GM12873 (cell line): ENCODE measurements at regions not wholly inside any gene's neighbourhood (a gene's known extent, or its start where the extent isn't known, plus 50 kb on each side); places are given as distances from the start of the nearest gene placed in this dataset.

Experiments
- CTCF ChIP-seq: IDR thresholded peaks from 2 replicates; pipeline ENCODE4 v1.5.1; 2012; ENCODE audit warnings: low read depth, mild to moderate bottlenecking, moderate library complexity, low read length, control low read depth; ENCODE audit not compliant: insufficient read depth; ENCODE audit errors: missing control alignments

DNA sequence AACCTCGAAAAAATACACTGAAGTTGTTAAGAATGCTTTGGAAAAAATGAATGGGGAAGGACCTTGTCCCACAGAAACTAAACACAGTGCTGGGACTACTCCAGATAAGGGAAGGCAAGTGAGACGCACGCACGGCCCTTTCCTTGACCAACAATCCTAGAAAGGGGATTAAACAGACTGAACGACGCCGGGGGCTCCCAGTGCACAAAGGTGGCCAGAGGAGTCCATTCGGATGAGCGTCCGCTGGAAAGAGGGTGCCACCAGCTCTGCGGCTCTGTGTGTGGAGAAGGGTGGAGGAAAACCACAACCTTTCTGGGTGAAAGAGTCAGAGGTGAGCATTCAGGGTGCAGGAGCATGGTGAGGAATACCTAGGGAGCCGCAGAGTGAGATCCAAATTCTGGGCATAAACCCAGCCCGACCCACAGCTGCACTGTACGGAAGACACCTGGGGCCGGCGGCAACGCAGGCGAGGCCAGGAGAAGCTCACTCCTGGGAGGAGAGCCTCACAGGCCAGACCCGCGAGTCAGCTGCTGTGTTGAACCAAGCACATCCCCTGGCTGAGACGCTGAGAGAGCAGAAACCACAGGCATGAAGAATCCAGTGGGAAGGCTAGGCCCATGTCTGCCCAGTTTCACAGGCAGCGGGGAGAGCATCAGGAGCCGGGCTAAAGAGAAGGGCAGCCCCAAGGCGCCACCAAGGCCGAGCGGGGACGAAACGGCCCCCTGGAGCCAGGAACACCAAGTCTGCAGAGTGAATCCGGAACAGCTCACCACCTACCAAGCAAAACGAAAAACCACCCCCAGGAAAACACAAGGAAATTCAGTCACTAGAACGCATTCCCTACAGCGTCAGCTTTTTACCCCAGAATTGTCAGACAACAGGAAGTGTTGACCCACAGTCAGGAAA, 177.1 kb downstream of the BRD1 start:
- no peak for TF ChIP-seq CTCF

DNA sequence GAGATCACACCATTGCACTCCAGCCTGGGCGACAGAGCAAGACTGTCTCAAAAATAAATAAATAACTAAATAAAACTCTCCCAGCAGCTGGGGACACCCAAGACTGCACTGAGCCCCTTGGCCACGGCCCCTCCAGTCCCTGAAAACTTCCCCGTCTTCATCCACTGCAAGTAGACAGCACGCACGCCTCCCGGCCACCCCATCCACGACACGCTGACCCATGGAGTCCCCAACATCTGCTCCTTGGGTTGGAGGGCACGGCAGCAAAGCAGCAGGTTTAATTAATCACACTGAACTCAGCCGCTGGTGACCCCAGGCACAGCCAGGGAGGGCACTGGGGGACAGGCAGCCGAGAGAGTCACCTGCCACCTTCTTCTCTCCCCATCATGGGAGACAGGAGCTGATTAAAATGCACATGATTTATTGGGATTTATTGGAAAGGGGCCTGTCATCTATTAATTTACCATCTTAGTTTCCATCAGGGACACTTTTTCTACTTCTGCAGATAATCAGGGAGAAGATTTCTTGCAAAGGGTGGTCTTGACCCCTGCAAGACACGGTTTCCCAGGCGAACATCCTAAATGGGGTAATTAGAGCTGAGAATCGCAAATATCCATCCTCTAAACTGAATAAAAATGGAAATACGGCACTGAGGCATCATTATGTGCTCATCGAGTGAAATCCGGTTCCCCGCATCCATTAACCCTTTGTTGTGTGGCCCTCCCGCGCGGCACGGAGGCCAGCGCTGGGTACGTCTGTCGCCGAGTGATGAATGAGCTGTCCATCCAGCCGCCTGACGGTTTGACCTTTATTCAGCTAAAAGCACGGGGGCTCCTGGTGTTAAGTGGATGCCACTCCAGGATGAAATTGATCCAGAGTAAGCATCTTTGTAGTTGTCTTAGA, 178.3 kb downstream of the BRD1 start:
- no peak for TF ChIP-seq CTCF

DNA sequence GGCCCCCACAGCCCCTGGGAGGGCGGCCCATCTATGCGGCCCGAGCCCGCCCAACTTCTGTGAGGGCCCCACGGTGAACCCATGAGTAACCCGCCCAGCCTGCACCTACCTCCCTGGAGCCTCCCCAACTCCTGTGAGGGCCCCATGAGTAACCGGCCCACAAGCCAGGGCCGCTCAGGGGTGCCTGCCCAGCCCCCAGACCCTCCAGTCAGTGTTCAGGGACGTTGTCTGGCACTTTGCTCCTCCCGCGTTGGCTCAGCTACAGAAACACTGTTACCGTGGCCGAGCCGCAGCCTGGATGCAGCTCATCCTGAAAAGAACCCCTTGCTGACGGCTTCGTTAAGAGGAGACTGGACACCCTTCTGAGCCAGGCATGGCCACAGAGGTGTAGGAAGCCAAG, 179.6 kb downstream of the BRD1 start:
- no peak for TF ChIP-seq CTCF

GRCh38 chr22:49647627-49648026, 180.0 kb downstream of the BRD1 start:
- TF ChIP-seq CTCF = no peak

DNA sequence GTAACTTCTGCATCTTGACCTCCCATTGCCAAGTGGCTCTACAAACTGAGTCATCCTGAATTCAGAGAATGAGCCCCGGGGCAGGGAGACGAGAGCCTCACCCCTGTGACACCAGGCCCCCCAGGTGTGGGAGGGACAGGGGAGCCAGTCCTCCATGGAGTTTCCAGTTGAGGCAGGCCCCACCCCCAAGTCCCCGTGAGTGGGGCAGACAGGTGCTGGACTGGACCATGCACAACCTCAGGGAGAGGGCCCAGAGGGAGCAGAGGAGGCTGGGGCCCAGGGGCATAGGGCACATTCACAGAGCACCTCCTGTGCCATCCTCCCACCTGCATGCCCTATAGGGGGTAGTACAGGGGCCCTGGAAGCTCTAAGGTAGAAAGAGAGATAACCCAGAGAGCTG, 180.8 kb downstream of the BRD1 start:
- TF ChIP-seq CTCF = no peak

DNA sequence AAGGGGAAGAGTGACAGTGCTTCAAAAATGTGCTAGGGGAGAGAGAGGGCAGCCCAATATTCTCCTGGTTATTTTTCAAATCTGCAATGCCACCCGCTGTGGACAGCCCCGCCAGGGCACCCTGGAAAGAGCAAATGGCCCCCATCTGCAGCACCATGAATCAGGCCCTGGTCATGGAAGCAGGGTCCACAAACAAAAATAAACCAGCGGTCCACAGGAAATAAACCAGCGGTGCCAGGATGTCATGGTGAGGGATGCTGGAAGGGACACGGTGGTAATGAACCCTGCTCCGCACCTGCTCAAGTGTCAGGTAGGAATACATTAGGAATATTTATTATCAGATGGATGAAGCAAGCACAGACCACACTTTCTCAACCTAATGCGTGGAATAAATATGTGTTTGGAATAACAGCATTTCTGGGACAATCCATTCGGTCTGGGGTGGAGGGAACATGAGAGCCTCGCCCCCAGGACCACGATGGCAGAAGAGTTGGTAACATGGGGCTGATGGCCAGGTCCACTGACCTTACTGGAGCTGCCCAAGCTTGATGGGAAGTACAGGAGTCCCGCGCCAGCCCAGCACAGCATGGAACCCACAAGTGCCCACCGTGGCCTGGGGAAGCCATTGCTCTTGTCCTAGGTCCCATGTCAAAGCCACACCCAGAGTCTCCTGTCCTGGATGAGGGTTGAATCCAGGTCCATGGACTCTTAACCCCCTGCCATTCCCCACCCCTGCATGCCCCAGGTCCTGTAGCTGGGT, 181.7 kb downstream of the BRD1 start:
- no peak for TF ChIP-seq CTCF
